Endothelial cell of umbilical vein (primary cell): ENCODE measurements at regions not wholly inside any gene's neighbourhood (a gene's known extent, or its start where the extent isn't known, plus 50 kb on each side); places are given as distances from the start of the nearest gene placed in this dataset.
"Not testable (repeated sequence)": the region's sequence is repeated elsewhere in the genome, so short reads cannot be mapped to it uniquely, and the experiment has no call there.

ENCODE experiments used
- BruUV-seq: library from RNA; stranded (reverse); fragments of 400-500 nt; replicated peaks from 2 replicates; lab custom pipeline; 2021; lab: Mats Ljungman, UMichigan
- CTCF ChIA-PET: fragments of 300-600, 350-600 bp; sonication (Branson Sonifier 250); formaldehyde crosslinking; loops from one replicate; lab custom pipeline; 2021; ENCODE audit warnings: antibody characterized with exemption, inconsistent platforms; lab: Charles Lee
- POLR2A ChIA-PET: fragments of 300-600, 350-600 bp; sonication (Branson Sonifier 250); formaldehyde crosslinking; loops from one replicate; lab custom pipeline; 2021; ENCODE audit warnings: antibody characterized with exemption, inconsistent platforms; lab: Charles Lee
- DNase-seq: peaks from one replicate; pipeline ENCODE4 v3.0.0-alpha.2; 2011; ENCODE audit warnings: low read depth, low spot score
- FAIRE-seq: peaks from 2 replicates; lab custom pipeline; 2011; peaks lifted over from hg19 to GRCh38; lab: Jason Lieb, UNC
- H2AFZ ChIP-seq: 2 replicates; pipeline ENCODE4 v1.6.0; 2012; ENCODE audit warnings: low read depth, low read length, control low read depth, inconsistent platforms
- H3K27ac ChIP-seq: 2 replicates; pipeline ENCODE4 v1.5.1; 2011; ENCODE audit warnings: low read depth, mild to moderate bottlenecking, control low read depth, low read length, moderate library complexity; ENCODE audit not compliant: insufficient read depth
- H3K27me3 ChIP-seq, 2 experiments: 2 replicates each; pipeline versions ENCODE4 v1.6.0 to v1.6.1; 2011; ENCODE audit warnings: low read length in 2 of 2, mixed read lengths in 1 of 2; ENCODE audit not compliant: control insufficient read depth in 2 of 2, insufficient read depth in 2 of 2
- H3K36me3 ChIP-seq, 2 experiments: 2 replicates in 1 of 2; 3 replicates in 1 of 2; pipeline ENCODE4 v1.5.1; 2011; ENCODE audit warnings: low read length in 2 of 2, mild to moderate bottlenecking in 1 of 2, moderate library complexity in 1 of 2; ENCODE audit not compliant: control insufficient read depth in 2 of 2, insufficient read depth in 2 of 2; ENCODE audit errors: extremely low read depth in 1 of 2
- H3K4me1 ChIP-seq: 3 replicates; pipeline ENCODE4 v1.5.1; 2011; ENCODE audit warnings: mild to moderate bottlenecking, low read length; ENCODE audit not compliant: control insufficient read depth, insufficient read depth; ENCODE audit errors: extremely low read depth
- H3K4me2 ChIP-seq: 2 replicates; pipeline ENCODE4 v1.6.1; 2011; ENCODE audit warnings: low read length, control low read depth, mixed read lengths; ENCODE audit not compliant: insufficient read depth
- H3K4me3 ChIP-seq, 3 experiments: fragments of 200-600 bp in 1 of 3; sonication (generic), shearing (Covaris generic) in 1 of 3; replicated peaks in 1 of 3; 2 replicates each; pipeline ENCODE4 v1.5.1; 2011 to 2016; ENCODE audit warnings: control low read depth in 3 of 3, low read length in 3 of 3, mild to moderate bottlenecking in 2 of 3, inconsistent platforms in 1 of 3, low read depth in 1 of 3, moderate library complexity in 1 of 3; ENCODE audit not compliant: insufficient read depth in 1 of 3
- H3K79me2 ChIP-seq: 2 replicates; pipeline ENCODE4 v1.6.0; 2012; ENCODE audit warnings: low read length, inconsistent platforms; ENCODE audit not compliant: control insufficient read depth, insufficient read depth
- H3K9ac ChIP-seq: replicated peaks from 2 replicates; pipeline ENCODE3; 2011; ENCODE audit warnings: low read length, control low read depth; ENCODE audit not compliant: insufficient read depth; ENCODE audit errors: extremely low read depth
- H3K9me1 ChIP-seq: replicated peaks from 3 replicates; pipeline ENCODE4 v1.6.0; 2011; ENCODE audit warnings: mild to moderate bottlenecking, low read length; ENCODE audit not compliant: control insufficient read depth, insufficient read depth; ENCODE audit errors: extremely low read depth
- H3K9me3 ChIP-seq: replicated peaks from 2 replicates; pipeline ENCODE4 v1.5.1; 2012; ENCODE audit warnings: low read length, inconsistent platforms; ENCODE audit not compliant: control insufficient read depth, insufficient read depth
- H4K20me1 ChIP-seq: replicated peaks from 2 replicates; pipeline ENCODE3; 2011; ENCODE audit warnings: mild to moderate bottlenecking, low read length; ENCODE audit not compliant: control insufficient read depth, insufficient read depth; ENCODE audit errors: extremely low read depth
- EZH2 ChIP-seq: IDR thresholded peaks from 2 replicates; pipeline ENCODE4 v1.6.1; 2012; ENCODE audit warnings: borderline replicate concordance, low read depth, mild to moderate bottlenecking, moderate library complexity, low read length, inconsistent platforms; ENCODE audit not compliant: severe bottlenecking
- JUN ChIP-seq: IDR thresholded peaks from 2 replicates; pipeline ENCODE4 v1.6.1; 2011; ENCODE audit warnings: borderline replicate concordance, low read depth; ENCODE audit not compliant: insufficient read length, insufficient read depth
- MAX ChIP-seq: IDR thresholded peaks from 2 replicates; pipeline ENCODE4 v1.6.1; 2011; ENCODE audit not compliant: insufficient read depth, insufficient read length
- MYC ChIP-seq: IDR thresholded peaks from one replicate; pipeline ENCODE4 v1.6.1; 2011; ENCODE audit warnings: mild to moderate bottlenecking, low read depth, low read length
- POLR2AphosphoS5 ChIP-seq: IDR thresholded peaks from 2 replicates; pipeline ENCODE4 v1.6.1; 2012; ENCODE audit warnings: low read depth, mild to moderate bottlenecking, control low read depth, low read length, moderate library complexity; ENCODE audit not compliant: insufficient read depth
- dilution Hi-C: fragments of 300-500 bp; cut with MboI; formaldehyde crosslinking; loops from one replicate; pipeline ENCODE4 v1.15.0; 2019; ENCODE audit warnings: low sequenced_read_pairs; ENCODE audit not compliant: extremely low pct_ligation_motif_present
- intact Hi-C: fragments of 100-400 bp; cut with micrococcal nuclease; formaldehyde crosslinking; loops from one replicate; pipeline ENCODE4 v1.10.0; 2022
- TF ChIP-seq, protein P1 (sequence below), 2 donors: IDR thresholded peaks; 1 replicate in 1 of 2; 2 replicates in 1 of 2; pipeline ENCODE4 v1.5.1; 2011; ENCODE audit warnings: low read length in 2 of 2, mild to moderate bottlenecking in 2 of 2, moderate library complexity in 2 of 2, control low read depth in 1 of 2, inconsistent platforms in 1 of 2, low read depth in 1 of 2; ENCODE audit not compliant: insufficient read depth in 1 of 2; ENCODE audit errors: extremely low read depth in 1 of 2

DNA sequence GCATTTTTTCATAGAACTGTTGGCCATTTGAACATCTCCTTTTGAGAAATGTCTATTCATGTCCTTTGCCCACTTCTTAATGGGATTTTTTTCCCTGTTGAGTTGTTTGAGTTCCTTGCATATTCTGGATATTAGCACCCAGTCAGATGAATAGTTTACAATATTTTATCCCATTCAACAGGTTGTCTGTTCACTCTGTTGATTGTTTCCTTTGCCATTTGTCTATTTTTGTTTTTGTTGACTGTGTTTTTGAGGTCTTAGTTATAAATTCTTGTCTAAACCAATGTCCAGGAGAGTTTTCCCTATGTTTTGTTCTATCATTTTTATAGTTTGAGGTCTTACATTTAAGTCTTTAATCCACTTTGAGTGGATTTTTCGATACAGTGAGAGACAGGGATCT is 139.0 kb upstream of the TNPO1 start:
- no peak overlapping the region for H3K27ac ChIP-seq
- no peaks in the 10 kb centered on the region for H3K27me3 ChIP-seq
- intact Hi-C loops (no loop called here), dilution Hi-C loops (no loop called here)
- no peaks in the 10 kb centered on the region for H3K4me1 ChIP-seq
- TF ChIP-seq EZH2, result no peak
- no peak for TF ChIP-seq MYC
- TF ChIP-seq, protein P1, sequence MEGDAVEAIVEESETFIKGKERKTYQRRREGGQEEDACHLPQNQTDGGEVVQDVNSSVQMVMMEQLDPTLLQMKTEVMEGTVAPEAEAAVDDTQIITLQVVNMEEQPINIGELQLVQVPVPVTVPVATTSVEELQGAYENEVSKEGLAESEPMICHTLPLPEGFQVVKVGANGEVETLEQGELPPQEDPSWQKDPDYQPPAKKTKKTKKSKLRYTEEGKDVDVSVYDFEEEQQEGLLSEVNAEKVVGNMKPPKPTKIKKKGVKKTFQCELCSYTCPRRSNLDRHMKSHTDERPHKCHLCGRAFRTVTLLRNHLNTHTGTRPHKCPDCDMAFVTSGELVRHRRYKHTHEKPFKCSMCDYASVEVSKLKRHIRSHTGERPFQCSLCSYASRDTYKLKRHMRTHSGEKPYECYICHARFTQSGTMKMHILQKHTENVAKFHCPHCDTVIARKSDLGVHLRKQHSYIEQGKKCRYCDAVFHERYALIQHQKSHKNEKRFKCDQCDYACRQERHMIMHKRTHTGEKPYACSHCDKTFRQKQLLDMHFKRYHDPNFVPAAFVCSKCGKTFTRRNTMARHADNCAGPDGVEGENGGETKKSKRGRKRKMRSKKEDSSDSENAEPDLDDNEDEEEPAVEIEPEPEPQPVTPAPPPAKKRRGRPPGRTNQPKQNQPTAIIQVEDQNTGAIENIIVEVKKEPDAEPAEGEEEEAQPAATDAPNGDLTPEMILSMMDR (IDR thresholded peaks at IDR 0.05; ENCODE audit: extremely low read depth in 1 of 2, insufficient read depth in 1 of 2, low read depth in 1 of 2, low read length in 2 of 2), result no peak
- no peak for TF ChIP-seq MAX
- TF ChIP-seq POLR2AphosphoS5, result no peak
- TF ChIP-seq JUN, result no peak
- H2AFZ ChIP-seq, result no peak overlapping the region
- POLR2A ChIA-PET, result no interaction called here
- no peaks in the 10 kb centered on the region for H3K9me1 ChIP-seq
- H3K79me2 ChIP-seq, result no peaks in the 10 kb centered on the region
- FAIRE-seq, result no peak
- no peaks in the 10 kb centered on the region for H4K20me1 ChIP-seq
- no peaks in the 10 kb centered on the region for H3K9me3 ChIP-seq
- no peak overlapping the region for H3K4me2 ChIP-seq
- no TSS peak for BruUV-seq
- no peak for DNase-seq
- no peak overlapping the region for H3K9ac ChIP-seq
- H3K36me3 ChIP-seq, result no peaks in the 10 kb centered on the region
- CTCF ChIA-PET, result no interaction called here
- no peak overlapping the region for H3K4me3 ChIP-seq

- H3K27me3 ChIP-seq, H3K36me3 ChIP-seq, H3K79me2 ChIP-seq, DNase-seq, H3K4me2 ChIP-seq, FAIRE-seq, dilution Hi-C loops, H3K9ac ChIP-seq, BruUV-seq, H3K4me3 ChIP-seq, H3K27ac ChIP-seq, CTCF ChIA-PET, H3K9me1 ChIP-seq, H3K9me3 ChIP-seq, H2AFZ ChIP-seq, H4K20me1 ChIP-seq, H3K4me1 ChIP-seq, intact Hi-C loops: not testable (repeated sequence)
- POLR2A ChIA-PET, result interaction anchor here (0.7 kb wide), 1 partner anchor 66 kb away, joined by 6 read pairs; no protein-coding TSS in a partner anchor
These were observed 139.6 kb upstream of the TNPO1 start for GRCh38 chr5:72676831-72677230.
